Amygdala (tissue), 56 donors: ENCODE measurements at regions not wholly inside any gene's neighbourhood (a gene's known extent, or its start where the extent isn't known, plus 50 kb on each side); places are given as distances from the start of the nearest gene placed in this dataset.
"Not testable (repeated sequence)": the region's sequence is repeated elsewhere in the genome, so short reads cannot be mapped to it uniquely, and the experiment has no call there.

Experiments used
- DNase-seq, 56 donors: peaks; one replicate each; lab custom pipeline; 2025; lab: John Stamatoyannopoulos, UW

- no peak for DNase-seq
Observed at GRCh38 chr5:90084342-90084741, 325.2 kb downstream of the CETN3 start.

GRCh38 chr5:90073026-90073570, 336.5 kb downstream of the CETN3 start:
- not testable (repeated sequence) for DNase-seq

GRCh38 chr5:90071656-90072055, 337.9 kb downstream of the CETN3 start:
- no peak for DNase-seq

- DNase-seq, result no peak
Observed at GRCh38 chr5:90071066-90071465, 338.5 kb downstream of the CETN3 start.

GRCh38 chr5:90066920-90067319, 342.6 kb downstream of the CETN3 start:
- DNase-seq, result no peak

- peak in 3 of 56 donors; percentile 0 to 2 (median 1) for DNase-seq
Observed at GRCh38 chr5:90056911-90057705, 352.4 kb downstream of the CETN3 start.

GRCh38 chr5:90055831-90056328, 353.7 kb downstream of the CETN3 start:
- DNase-seq, result no peak

GRCh38 chr5:90054612-90055011, 354.9 kb downstream of the CETN3 start:
- no peak for DNase-seq

GRCh38 chr5:90051756-90052155, 357.8 kb downstream of the CETN3 start:
- no peak for DNase-seq

- DNase-seq, result no peak
Observed at GRCh38 chr5:90050103-90050502, 359.5 kb downstream of the CETN3 start.

GRCh38 chr5:90047113-90047512, 362.4 kb downstream of the CETN3 start:
- no peak for DNase-seq

- DNase-seq, result not testable (repeated sequence)
Observed at GRCh38 chr5:90040082-90040481, 369.5 kb downstream of the CETN3 start.

GRCh38 chr5:90037646-90038045, 371.9 kb downstream of the CETN3 start:
- DNase-seq, result no peak

- no peak for DNase-seq
Observed at GRCh38 chr5:90022711-90023053, 386.9 kb downstream of the CETN3 start.

GRCh38 chr5:90022002-90022710, 387.4 kb downstream of the CETN3 start:
- no peak for DNase-seq

GRCh38 chr5:90020575-90021538, 388.7 kb downstream of the CETN3 start:
- DNase-seq, result no peak

GRCh38 chr5:90017239-90017638, 392.3 kb downstream of the CETN3 start:
- no peak for DNase-seq

- no peak for DNase-seq
Observed at GRCh38 chr5:90015584-90016018, 394.0 kb downstream of the CETN3 start.

GRCh38 chr5:90014420-90014819, 395.1 kb downstream of the CETN3 start:
- DNase-seq, result no peak

- no peak for DNase-seq
Observed at GRCh38 chr5:90000351-90000750, 409.2 kb downstream of the CETN3 start.
